ENCODE measurements at regions not wholly inside any gene's neighbourhood (a gene's known extent, or its start where the extent isn't known, plus 50 kb on each side); places are given as distances from the start of the nearest gene placed in this dataset.

DNA sequence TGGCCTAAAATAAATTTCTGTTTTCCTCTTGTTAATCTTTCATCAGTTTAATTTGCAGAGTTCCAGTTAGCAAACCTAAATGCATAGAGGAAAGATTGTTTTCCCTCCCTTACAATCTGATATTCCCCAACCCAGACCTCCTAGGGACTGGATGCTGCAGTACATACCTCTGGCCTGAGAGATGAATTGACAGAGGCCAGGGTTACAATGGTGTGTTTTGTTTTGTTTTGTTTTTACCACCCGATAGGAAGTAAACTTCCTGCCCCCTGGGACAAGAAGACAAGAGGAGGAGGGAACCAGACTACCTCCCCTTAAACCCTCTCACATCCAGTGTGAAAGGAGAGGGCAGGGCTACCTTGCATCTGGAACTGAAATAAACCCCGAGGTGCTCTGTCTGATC is 319.0 kb downstream of the LRFN2 start:
- DNase-seq (ENCODE audit: low read depth): no peak

DNA sequence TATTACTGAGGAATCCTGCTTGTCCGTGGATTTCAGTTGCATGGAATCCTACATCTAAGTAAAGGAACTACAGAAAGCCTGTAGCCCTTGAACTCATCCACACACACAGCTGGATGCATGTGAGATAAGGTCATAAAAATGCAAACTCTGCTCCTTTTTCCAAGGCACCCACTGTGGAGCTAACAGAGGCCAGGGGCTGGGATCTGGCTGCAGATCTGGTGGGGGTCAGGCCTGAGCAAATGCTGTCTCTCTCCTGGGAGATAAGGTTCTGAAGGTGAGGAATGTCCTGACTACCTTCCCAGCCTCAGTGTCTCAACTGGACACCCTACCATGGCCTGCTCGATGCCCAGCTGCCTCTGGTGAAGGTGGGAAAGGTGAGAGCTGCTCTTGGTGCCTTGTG is 321.5 kb downstream of the LRFN2 start:
- DNase-seq (ENCODE audit: low read depth): no peak

DNA sequence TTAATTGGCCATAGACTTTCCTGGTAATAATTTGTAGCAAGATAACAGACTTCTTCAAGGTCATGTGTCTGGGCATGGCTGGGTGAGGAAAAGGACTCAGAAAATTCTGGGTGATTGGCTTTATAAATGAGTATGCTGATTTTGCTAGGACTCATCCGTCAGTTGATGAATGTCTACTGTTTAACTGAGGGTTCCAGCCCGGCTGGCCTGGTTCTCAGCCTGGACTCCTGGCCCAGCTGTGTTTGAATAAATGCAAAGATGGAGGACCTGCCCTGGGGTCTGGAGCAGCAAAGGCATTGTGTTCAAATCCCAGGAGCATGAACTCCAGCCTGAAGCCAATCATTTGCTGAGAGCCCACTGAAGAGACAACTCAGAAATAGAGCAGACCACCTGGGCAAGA is 323.2 kb downstream of the LRFN2 start:
- no peak for DNase-seq (ENCODE audit: low read depth)

DNA sequence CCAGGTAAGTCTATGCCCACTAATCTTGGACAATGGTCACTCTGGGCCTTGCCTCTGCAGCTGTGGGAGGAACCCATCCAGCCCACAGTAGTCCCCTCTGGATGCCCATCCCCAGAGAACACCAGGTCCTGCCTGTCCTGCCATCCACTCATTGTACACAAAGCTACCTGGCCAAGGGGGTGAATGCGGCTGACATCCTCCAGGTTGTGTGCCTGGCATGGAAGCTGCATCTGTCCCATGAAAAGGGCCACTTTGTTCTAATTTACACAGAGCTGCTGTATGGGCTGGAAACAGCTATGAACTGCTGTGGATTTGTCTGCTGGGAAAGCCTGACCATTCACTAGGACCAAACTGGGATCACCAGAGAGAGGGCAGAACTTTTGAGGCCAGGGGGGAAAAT is 324.8 kb downstream of the LRFN2 start:
- DNase-seq (ENCODE audit: low read depth): no peak

DNA sequence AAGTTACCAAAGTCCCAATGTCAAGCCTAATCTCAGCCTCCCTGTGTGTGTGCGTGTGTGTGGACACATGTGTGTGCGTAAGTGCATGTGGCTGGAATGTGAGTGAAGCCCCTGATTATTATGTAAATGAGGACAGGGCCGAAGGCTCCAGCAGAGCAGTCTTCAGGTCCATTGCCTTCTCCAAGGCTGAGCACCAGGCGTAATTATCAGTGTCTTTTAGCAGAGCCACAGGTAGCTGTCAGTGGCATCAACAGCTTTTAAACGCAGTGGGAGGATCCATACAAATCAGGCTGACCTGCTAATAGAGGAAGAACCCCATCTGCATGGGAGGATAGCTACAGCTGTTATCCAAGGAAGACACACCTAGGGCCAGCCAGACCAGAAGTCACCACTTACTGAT is 324.3 kb upstream of the MOCS1 start:
- no peak for DNase-seq (ENCODE audit: low read depth)

DNA sequence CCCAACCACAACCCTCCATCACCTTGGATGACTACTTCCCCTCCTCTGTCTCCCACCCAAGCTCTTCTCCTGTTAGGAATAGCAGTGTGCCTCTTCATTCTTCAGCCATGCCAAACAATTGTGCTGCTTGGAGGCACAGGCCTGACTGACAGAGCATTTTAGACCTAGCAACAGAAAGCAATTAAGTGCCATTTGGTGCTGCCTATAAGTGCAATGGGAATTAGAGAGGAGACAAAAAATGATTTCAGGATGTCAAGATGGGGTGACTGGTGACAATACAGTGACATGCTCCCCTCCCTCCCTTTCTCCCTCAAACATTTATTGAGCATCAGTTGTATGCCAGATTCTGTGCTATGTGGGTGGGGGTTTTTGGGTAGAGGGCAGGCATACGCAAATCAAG is 322.6 kb upstream of the MOCS1 start:
- no peak for DNase-seq (ENCODE audit: low read depth)

DNA sequence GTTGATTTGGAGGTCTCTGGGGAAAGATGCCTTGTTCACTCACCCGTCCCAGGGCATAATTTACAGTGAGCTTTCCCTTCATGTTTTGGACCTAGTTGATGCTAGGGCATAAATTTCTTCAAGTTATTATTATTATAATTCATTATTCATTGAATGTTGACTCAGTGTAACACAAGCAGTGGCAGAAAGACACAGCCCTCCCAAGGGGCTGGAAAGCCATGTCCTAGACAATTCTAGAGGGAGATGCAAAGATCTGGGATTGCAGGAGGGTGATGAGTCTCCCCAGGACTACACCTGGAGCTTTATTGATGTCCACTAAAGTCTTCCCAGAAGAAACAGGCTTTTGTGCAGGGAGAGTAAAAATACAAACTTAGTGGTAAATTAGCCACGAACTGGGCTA is 322.0 kb upstream of the MOCS1 start:
- DNase-seq (ENCODE audit: low read depth): no peak

DNA sequence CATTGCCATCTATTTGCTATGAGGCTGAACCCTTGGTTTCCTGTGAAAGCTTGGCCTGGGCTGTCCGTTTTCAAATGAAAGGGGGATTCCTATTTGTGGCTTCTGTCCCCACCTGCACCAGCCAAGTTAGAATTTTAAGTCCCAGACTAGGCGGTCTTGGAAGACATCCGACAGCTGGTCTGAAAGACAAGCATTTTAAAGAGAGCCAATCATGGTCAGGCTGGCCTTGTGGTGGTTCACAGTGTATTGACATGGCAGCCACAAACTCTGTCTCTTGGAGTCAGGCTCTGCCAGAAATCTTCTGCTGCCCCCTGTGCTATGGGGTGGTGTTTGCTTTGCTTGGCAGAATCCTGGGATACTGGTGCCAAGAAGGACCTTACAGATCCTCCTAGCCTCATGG is 319.2 kb upstream of the MOCS1 start:
- no peak for DNase-seq (ENCODE audit: low read depth)

DNA sequence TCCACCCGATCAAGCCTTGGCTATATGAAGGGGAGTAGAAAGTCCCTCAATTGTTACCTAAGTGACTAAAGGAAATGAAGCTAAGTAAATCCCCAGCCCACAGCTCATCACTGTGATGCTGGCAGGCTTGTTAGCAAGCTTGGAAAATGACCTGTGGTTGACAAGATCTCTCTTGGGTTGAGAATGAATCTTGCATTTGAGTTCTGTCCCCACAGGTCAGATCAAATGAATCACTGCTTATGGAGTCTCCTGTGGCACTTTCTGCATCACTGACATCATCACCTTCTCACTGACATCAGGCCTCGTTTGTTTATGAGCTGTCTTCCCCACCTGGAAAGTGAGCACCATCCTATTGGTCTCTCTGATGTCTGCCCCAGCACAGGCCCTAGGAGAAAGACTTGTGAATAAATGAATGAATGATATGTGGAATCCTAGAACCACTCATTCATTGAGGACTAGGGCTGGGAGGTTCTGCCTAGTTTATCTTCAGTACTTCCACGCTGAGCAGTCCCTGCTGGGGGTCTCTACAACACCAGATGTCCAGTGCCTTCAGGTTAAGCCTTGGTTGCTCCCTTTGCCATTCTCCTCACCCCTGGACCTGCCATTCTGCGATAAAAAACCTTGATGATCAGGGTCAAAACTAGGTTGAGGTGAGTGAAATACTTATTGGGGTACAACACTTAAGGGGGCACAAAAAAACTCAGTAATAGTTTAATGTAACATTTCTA is 318.4 kb upstream of the MOCS1 start:
- DNase-seq (ENCODE audit: low read depth): no peak

DNA sequence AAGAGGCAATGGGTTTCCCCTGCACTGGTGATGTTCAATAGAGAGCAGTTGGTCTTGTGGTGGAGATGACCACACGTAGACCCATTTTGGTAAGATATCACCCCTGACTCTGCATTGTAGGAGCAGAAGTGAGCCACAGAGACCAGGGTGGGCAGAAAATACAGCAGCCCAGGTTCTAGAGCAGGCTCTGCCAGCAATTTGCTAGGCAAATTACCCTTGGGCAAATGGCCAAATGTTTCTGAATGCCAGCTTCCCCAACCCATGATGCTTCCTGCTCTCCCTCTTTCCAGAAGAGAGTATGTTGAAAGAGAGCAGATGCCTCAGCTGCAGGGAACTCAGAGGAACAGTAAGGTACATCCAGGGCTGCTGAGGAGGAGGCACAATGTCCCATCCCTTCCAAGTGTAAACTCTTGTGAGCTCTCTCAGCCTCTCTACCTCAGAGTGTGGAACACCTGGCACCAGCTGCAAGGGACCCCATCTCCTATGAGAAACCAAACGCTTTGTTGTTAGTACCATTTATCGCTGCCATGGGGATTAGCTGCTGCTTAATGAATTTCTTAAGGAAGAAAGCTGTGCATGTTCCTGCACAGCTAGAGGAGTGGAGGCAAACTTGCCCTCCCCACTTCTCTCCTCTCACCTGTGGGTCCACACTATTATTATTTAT is 317.5 kb upstream of the MOCS1 start:
- no peak for DNase-seq (ENCODE audit: low read depth)

DNA sequence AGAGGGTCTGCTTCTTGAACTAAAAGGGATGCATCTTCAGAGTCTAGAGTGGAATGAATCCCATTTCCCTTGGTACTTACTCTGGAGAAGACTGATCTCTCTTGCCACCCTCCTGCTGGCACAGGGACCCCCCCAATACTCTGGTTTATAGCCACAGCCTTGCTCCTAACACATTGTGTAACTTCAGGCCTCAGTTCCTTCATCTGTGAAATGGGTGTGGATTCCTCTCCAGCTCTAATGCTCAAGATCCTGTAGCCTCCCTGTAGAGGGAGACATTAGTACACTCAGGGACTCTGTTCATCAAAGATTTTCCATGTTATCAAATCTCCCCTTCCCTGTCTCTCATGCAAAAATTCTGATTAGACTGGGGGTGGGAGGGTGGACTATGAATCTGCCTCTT is 315.7 kb upstream of the MOCS1 start:
- DNase-seq (ENCODE audit: low read depth): no peak

DNA sequence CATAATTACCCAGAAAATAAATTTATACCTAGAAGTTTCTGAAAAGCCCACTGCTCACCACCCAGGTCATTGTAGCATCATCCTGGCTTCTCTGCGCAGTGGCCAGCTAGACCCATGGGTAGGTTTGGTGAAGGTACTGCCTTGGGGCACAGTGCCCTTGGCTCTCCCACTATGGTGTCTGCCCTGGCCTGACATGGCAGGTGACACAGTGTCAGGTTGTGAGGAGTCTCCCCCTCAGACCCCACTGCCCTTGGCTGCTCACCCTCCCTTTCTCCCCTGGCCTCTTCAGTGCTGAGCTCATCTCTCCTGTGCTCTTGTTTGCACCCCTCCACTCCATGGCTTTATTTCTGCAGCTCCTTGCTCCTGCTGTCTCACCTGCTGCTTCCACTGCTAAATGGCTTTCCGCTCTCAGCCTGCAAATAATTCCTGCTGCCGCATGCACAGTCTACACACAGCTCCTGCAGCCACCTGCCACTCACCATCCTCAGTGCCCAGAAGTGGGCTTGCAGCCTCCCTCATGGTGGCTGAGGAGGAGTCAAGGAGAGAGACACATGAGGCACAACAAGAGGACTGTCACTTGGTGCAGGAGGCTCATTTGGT is 313.4 kb upstream of the MOCS1 start:
- DNase-seq (ENCODE audit: low read depth): no peak

DNA sequence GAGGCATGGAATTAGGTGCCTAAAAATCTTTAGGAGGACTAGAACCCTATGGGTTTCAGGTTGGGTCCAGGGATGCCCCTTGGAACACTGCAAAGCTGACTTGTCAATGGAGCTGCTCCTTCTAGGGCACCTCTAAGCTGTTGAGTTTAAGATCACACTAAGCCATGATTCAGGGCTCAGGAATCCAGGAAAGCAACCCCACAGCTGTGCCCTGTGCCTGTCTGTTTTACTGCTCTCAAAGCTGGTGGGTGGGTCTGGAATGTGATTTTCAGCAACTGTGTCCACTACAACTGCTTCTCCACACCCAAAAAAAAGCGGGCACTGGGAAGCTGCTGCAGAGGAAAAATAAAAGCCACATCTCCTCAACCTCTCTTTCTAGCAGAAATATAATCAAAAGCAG is 310.4 kb upstream of the MOCS1 start:
- no peak for DNase-seq (ENCODE audit: low read depth)

DNA sequence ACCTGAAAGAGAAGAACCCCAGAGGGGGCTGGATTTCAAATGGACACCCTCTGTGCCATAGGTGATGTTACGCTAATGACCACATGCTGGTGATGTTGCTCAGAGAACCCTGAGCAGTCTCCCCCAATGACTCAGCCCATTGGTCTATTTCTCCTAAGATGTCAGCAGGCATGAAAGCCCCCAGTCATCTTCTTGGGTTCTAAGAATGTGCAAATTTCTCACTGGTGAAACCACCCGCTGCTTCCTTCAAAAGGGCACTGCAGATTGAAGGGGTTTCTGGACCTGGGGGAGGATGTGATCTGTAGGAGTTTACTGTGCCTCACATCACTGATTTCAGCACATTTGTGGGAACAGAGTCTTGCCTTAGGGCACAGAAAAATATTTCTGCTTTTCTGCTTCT is 298.4 kb upstream of the MOCS1 start:
- DNase-seq (ENCODE audit: low read depth): no peak

DNA sequence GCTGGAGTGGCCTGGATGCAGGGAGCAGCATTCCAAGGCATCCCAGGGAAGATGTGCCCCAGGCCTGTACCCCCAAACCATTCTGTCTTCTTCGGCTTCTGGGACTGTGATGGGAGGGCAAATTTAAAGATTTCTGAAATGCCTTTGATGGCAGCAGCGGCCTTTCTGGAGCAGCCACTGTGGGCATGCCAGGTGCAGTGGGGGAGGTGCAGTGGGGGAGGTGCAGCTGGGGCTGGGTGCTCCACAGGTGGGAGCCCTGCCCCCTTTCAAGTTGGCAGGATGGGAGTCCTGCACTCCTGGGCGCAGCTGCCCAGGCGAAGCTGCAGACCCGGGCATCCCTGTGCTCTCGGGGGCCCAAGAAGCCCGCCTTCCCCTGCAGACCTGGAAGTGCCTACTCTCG is 293.5 kb upstream of the MOCS1 start:
- no peak for DNase-seq (ENCODE audit: low read depth)

DNA sequence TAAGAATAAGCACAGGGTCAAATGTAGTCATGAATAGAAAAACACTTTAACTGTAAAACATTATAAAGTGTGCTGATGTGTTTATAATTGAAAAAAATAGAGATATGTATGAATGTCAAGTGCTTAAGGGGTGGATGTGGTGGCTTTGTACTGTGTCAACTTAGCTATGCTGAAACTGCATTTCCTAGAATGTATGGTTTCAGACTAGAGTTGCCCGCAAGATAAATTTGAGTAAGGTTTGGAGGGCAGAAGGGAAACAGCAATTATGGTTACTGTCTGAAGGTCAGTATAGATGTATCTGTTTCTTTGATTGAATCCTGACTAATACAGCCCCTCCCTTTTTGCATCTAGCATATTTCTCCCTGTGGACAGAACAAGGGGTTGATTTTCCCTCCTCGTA is 288.1 kb upstream of the MOCS1 start:
- DNase-seq (ENCODE audit: low read depth): no peak

DNA sequence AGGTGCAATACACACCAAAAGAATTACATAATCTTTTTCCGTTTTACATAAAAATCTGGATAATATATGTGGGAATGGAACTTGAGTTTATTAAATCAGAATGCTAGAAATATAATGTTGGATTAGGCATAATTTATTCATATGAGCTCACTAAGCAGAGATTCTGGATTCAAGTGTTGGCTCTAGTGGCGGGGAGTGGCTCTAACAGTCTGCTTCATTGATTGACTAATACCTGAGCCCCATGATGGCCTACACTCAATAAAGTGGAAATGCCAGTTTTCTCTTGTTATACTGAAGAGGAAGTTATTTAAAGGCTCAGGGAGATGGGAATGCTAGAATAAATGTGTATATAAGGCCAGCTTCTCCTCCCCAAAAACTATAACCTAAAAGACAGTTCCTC is 285.5 kb upstream of the MOCS1 start:
- DNase-seq (ENCODE audit: low read depth): no peak

DNA sequence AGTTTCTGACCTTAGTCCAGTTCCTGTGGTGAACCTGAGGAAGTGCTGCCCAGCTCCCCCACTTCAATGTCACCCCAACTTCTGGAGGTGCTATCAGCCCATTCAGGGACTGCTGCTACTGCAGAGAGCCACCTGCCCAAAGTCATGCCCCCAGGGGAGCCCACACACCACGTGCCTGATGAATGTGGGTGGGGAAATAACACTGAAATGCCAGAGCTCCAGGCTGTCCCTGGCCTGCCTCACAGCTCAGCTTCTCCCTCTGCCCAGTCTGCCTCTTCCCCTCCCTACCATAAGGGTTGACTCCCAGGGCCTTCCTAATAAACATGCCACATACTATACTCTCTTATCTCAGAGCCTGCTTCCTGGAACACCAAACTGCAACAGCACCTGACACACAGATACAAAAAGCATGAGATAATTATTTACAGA is 276.4 kb upstream of the MOCS1 start:
- DNase-seq (ENCODE audit: low read depth): no peak

DNA sequence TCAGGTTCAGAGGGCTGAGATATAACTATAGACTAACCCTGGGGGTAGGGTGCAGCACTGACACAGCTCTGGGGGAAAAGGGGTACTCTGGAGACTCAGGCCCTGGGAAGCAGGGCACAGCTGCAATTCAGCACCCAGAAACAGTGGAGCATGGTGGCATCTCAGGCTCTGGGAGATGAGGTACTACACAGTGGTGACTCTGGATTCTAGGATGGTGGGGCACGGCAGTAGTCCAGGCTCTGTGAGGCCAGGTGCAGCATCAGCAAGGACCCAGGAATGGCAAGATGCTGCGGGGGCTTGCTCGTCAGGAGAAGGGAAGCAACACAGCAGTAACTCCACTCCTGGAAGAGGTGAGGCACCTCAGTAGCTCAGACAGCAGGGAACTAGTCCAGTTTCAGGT is 271.5 kb upstream of the MOCS1 start:
- no peak for DNase-seq (ENCODE audit: low read depth)

DNA sequence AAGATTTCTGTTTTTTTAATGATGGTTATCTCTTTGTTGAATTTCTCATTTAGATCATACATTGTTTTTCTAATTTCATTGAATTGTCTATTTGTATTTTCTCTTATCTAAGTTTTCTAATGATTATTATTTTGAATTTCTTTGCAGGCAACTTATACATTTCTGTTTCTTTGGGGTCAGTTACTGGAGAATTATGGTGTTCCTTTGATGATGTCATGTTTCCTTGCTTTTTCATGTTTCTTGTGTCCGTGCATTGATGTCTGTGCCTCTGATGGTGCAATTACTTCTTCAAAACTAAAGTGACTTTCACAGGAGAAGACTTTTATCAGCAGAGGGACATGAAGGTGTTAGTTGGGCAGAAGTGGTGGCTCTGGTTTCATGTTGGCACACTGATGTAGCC is 270.7 kb upstream of the MOCS1 start:
- DNase-seq (ENCODE audit: low read depth): no peak

DNA sequence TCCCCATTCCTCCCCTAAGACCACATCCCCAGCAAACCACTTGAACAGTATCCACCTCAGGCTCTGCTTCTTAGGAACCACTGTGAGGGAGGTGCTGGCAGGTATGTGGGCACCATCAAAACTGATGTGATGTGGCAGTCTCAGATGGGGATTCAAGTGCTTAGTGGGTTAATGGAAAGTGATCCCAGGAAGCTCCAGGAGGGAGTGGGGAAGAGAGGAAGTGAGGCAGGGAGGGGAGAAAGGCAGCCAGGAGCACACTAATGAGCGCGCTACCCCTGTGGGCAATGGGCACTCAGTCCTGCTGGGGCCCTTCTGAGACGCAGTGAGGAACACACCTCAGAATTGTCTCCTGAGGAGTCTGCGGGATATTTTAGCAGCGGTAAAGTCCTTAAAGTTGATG is 263.1 kb upstream of the MOCS1 start:
- DNase-seq (ENCODE audit: low read depth): no peak

DNA sequence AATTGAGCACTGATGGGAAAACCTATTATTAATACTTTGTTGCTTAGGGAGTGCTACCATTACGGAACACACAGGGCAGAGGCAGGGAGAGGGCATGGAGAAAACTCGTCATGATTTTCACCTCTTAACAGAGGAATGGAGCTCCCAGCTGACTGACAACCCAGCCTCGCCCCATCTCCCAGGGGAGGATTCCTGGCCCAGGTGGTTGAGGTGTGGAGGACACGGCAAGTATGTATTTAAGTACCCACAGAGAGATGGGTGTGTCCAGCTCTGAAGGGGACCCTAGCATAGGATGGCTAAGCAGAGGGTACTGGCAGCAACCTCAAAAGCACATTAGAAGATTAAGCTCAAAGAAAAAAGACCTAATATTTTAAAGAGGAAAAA is 261.9 kb upstream of the MOCS1 start:
- no peak for DNase-seq (ENCODE audit: low read depth)

DNA sequence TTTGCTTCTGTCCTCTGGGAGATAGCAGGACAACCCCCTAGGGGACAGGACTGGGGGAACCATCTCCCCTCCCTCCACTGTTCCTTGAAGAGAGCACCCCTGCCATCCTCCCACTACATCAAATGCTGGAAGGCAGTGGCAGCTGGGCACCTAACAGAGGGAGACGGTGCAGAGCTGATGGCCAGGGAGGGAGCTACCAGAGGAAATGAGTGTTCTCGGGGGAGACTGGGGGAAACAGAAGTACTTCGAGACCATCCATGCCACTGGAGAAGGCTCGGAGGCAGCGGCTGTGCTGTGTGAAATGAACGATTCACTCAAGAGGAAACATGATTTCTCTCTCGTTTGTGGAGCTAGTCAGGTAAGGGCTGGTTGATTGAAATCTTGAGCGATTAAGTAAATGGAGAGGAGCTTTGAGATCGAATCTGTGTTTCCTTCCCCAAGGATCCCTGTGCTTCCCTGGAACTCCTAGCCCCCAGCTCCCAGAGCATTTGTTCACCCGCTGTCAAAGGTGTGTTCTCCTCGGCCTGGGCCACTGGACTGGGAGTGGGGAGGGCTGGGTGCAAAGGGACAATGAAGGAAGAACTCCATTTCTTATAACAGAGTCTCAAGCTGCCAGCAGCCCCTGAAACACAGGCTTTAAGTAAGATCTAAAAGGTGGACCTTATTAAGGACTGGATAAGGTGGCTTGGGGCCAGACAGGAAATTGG is 261.3 kb upstream of the MOCS1 start:
- no peak for DNase-seq (ENCODE audit: low read depth)

Measured in fibroblast of gingiva (primary cell).